Brain microvascular endothelial cell (primary cell): ENCODE measurements at regions not wholly inside any gene's neighbourhood (a gene's known extent, or its start where the extent isn't known, plus 50 kb on each side); places are given as distances from the start of the nearest gene placed in this dataset.

Experiments
- DNase-seq: peaks from one replicate; pipeline ENCODE4 v3.0.0-alpha.2; 2020
- H3K27ac ChIP-seq: fragments of 250-450 bp; sonication (Bioruptor Pico); 2 replicates; pipeline ENCODE4 v1.5.1; 2020; ENCODE audit warnings: mild to moderate bottlenecking, moderate library complexity
- H3K27me3 ChIP-seq: fragments of 250-450 bp; sonication (Bioruptor Pico); replicated peaks from 2 replicates; pipeline ENCODE4 v1.5.1; 2020; ENCODE audit warnings: mild to moderate bottlenecking
- H3K36me3 ChIP-seq: fragments of 250-450 bp; sonication (Bioruptor Pico); replicated peaks from 2 replicates; pipeline ENCODE4 v1.5.1; 2020; ENCODE audit warnings: mild to moderate bottlenecking
- H3K4me3 ChIP-seq: 2 replicates; pipeline ENCODE4 v1.5.1; 2011; ENCODE audit warnings: low read depth, mild to moderate bottlenecking, control low read depth, low read length, moderate library complexity
- CTCF ChIP-seq: IDR thresholded peaks from 2 replicates; pipeline ENCODE4 v1.5.1; 2011; ENCODE audit warnings: low read depth, mild to moderate bottlenecking, moderate library complexity, low read length, control low read depth, inconsistent platforms; ENCODE audit errors: missing control alignments
- in situ Hi-C: cut with HindIII; loops from 2 replicates; pipeline ENCODE4 v1.10.0; 2017; ENCODE audit warnings: low sequenced_read_pairs, low pct_ligation_motif_present

DNA sequence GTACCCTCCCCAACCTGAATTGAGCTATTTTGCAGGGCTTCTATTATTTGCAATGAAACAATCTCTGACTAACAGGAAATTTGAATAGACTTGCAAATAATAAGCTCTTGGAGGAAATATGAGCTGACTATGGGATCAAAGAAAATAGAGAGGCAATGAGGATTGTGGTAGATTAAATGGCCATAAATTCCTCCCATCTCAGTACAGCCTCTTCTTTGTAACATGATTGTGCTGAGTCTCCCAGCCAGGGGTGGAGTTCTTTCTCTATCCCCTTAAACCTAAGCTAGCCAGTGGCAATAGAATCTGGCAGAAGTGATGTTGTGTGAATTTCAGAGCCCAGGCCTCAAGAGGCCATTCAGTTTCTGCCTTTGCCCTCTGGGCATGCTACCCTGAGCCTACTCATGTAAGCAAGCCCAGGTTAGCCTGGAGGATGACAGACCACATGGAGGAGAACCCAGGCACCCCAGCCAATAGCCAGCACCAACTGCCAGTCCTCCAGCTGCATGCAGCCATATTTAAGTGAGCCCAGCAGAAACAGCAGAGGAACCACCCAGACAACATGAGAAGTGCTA is 86.8 kb upstream of the TP53I11 start:
- in situ Hi-C loops, result no loop called here

GRCh38 chr11:45038923-45039322 is 88.2 kb upstream of the TP53I11 start:
- DNase-seq, result no peak
- no peak overlapping the region for H3K27ac ChIP-seq
- in situ Hi-C loops, result no loop called here
- H3K4me3 ChIP-seq, result no peak overlapping the region
- H3K27me3 ChIP-seq, result no peaks in the 10 kb centered on the region
- no peak for TF ChIP-seq CTCF
- no peaks in the 10 kb centered on the region for H3K36me3 ChIP-seq

More for the DNA sequence above, 86.8 kb upstream of the TP53I11 start:
- Histone ChIP-seq H3K36me3 (no peaks in the 10 kb centered on the region), H3K4me3 (no peak overlapping the region), H3K27me3 (no peaks in the 10 kb centered on the region), H3K27ac (no peak overlapping the region)
- no peak for DNase-seq
- TF ChIP-seq CTCF, result no peak

DNA sequence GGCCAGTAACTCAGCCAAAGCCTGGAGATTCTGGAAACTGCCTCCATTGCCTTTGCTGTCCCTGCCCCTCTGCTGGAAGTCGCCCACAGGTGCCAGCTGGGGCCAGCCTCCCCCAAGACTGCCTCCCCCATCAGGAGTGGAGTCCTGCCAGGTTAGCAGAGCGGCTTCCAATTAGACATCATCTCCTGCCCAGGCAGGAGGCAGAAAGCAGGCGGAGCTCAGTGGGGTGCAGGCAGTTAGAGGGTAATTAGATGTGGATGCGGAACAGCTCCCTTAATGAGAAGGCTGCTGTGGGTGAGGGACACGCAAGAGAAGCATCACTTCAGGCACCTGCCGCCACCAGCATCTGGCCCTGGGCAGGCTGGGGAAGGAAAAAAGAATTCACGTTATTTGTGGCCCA is 90.9 kb upstream of the TP53I11 start:
- Histone ChIP-seq H3K4me3 (no peak overlapping the region), H3K27ac (no peak overlapping the region), H3K36me3 (no peaks in the 10 kb centered on the region), H3K27me3 (no peaks in the 10 kb centered on the region)
- in situ Hi-C loops, result no loop called here
- no peak for TF ChIP-seq CTCF
- no peak for DNase-seq

- in situ Hi-C loops, result no loop called here
- no peak for DNase-seq
- Histone ChIP-seq H3K27me3 (no peaks in the 10 kb centered on the region), H3K27ac (no peak overlapping the region), H3K4me3 (no peak overlapping the region), H3K36me3 (no peaks in the 10 kb centered on the region)
- TF ChIP-seq CTCF, result no peak
Observed at GRCh38 chr11:45042560-45042959, 91.9 kb upstream of the TP53I11 start.

GRCh38 chr11:45043755-45044475 is 93.2 kb upstream of the TP53I11 start:
- Histone ChIP-seq H3K4me3 (no peak overlapping the region), H3K36me3 (no peaks in the 10 kb centered on the region), H3K27ac (no peak overlapping the region), H3K27me3 (no peaks in the 10 kb centered on the region)
- in situ Hi-C loops, result no loop called here
- DNase-seq, result no peak
- no peak for TF ChIP-seq CTCF
